Superior temporal gyrus (tissue), 1 donor: ENCODE measurements at regions not wholly inside any gene's neighbourhood (a gene's known extent, or its start where the extent isn't known, plus 50 kb on each side); places are given as distances from the start of the nearest gene placed in this dataset.
"Not testable (repeated sequence)": the region's sequence is repeated elsewhere in the genome, so short reads cannot be mapped to it uniquely, and the experiment has no call there.

Experiments
- DNase-seq: peaks from one replicate; pipeline ENCODE4 v3.0.0-alpha.2; 2016; ENCODE audit errors: extremely low spot score

DNA sequence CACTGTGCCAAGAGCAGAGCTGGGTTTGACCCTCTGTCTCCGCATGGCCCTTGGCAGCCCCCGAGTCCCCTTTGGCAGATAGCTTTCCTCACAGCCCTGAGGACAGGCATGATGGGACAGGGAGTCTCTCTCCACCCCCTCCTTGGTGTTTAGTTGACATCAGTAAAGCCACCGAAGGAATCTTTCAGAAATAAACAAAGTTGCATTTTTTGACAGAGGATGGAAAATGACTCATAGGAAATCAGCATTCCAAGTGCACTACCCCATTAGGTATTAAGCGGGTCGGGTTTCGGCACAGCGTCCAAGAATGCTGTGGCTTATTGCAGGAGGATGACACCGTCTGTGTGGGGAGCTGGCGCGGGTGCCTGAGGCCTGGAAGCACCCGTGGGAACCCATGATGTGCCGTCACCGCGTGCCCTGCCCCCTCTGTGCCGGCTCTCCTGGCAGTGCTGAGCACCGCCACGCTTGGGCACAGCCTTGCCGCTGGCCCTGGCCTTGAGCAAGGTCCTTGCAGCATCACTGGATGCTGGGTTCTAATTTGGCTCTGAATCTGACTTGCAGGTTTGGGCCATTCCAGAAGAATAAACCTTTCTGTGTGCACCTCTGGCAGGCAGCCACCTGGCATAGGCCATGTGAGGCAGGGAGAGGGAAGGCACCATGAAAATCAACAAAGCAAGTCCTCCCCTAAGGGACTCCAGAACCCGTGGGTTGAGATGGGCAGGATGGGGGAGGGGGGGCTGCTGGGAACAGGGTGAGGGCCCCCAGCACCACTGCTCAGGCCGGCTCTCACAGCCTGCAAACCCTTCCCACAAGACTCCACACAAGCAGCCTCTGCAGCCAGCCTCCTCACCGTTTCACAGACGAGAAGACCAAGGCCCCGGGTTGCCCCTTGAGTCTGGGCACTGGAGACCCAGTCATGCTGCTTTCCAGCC is 50.5 kb upstream of the ZNF469 start:
- no peak for DNase-seq

DNA sequence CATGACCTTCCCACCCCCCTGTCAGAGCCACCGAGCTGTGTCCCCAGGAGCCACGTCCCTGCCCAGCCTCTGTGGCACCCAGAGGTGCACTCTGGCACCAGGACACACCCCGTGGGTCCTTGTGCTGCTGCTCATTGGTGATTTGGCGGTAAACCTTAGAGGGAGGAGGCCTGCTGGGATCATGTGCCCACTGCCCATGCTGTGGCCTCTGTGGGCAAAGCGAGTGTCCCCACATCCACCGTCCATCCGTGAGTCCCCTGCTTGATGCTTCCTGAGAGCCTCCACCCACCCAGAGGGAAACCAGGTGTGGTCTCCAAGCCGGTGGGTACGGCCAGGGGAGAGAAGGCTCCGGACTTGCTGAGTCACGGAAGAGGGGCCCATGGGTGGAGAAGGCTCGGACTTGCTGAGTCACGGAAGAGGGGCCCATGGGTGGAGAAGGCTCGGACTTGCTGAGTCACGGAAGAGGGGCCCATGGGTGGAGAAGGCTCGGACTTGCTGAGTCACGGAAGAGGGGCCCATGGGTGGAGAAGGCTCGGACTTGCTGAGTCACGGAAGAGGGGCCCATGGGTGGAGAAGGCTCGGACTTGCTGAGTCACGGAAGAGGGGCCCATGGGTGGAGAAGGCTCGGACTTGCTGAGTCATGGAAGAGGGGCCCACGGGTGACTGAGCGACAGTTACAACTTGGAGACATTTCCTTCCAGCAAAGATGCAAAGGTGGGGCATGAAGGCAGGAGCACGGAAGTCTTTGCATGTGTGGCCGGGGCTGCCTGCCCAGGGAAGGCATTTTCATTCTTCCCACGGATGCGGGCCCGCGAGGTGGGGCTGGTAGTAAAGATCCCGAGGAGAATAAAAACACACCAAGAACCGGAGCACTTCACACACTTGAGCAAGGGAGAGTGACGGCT is 49.6 kb upstream of the ZNF469 start:
- DNase-seq = not testable (repeated sequence)
